ENCODE measurements at regions not wholly inside any gene's neighbourhood (a gene's known extent, or its start where the extent isn't known, plus 50 kb on each side); places are given as distances from the start of the nearest gene placed in this dataset.

DNA sequence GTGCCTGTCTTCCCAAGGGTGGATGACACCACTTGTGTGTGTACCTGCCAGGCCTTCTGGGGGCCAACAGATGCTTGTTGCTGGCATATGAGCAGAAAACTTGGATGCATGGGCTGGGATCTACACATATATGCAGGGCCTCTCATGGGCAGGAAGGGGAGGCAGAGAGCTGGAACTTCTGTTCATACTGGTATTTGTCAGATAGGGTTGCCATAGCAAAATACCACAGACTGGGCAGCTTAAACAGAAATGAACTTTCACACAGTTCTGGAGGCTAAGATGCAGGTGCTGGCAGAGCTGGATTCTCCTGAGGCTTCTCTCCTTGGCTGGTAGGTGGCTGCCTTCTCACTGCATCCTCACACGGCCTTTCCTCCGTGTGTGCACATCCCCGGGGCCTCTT, 121.8 kb downstream of the SUDS3 start:
- TF ChIP-seq SIN3A (IDR thresholded peaks at IDR 0.05; ENCODE audit: borderline replicate concordance, insufficient read depth, low read length): no peak
- TF ChIP-seq POLR2AphosphoS5 (IDR thresholded peaks at IDR 0.05; ENCODE audit: low read depth, low read length): no peak
